Astrocyte of the spinal cord (primary cell): ENCODE measurements at regions not wholly inside any gene's neighbourhood (a gene's known extent, or its start where the extent isn't known, plus 50 kb on each side); places are given as distances from the start of the nearest gene placed in this dataset.

ENCODE experiments used
- DNase-seq: peaks from one replicate; pipeline ENCODE4 v3.0.0; 2011; ENCODE audit warnings: low read depth, low spot score
- H3K4me3 ChIP-seq: 2 replicates; pipeline ENCODE4 v1.5.1; 2011; ENCODE audit warnings: low read depth, mild to moderate bottlenecking, low read length, moderate library complexity
- CTCF ChIP-seq: IDR thresholded peaks from 2 replicates; pipeline ENCODE4 v1.5.1; 2012; ENCODE audit warnings: low read depth, mild to moderate bottlenecking, low read length, inconsistent platforms
- in situ Hi-C: cut with HindIII; loops from 2 replicates; pipeline ENCODE4 v1.10.0; 2017; ENCODE audit warnings: low sequenced_read_pairs

- no peak for DNase-seq
- no peak overlapping the region for H3K4me3 ChIP-seq
- in situ Hi-C loops = no loop called here
- TF ChIP-seq CTCF = no peak
Measured at GRCh38 chr18:40016405-40016804, 1938.6 kb upstream of the PIK3C3 start.

DNA sequence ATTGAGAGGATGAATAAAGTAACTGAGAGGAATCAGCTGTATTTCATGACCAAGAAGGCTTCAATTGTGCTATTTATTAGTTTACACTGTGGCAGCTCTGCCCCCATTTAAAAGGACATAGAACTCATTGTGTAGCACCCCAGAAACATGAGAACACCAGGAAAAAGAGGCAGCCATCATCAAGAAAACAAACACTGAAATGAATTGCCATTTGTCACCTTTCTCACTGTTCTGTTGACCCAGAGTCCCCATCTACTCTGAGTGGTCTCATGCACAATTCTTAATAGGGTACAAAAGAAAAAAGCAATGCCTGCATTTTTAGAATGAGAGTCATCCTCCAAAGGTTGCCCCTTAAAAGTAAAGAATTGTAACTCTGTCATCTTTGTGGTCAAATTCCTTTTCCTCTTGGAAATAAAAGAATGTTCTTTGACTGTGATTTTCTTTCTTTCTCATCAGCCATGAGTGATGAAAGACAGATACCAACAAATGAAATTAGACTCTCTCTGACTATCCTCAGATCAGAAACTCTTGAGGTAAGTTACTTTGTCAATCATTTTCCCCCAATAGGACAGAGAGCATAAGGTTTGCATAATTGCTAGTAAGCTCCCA lies 1941.9 kb upstream of the PIK3C3 start:
- no peak for TF ChIP-seq CTCF
- no peak overlapping the region for H3K4me3 ChIP-seq
- peak; percentile 76 for DNase-seq
- in situ Hi-C loops = no loop called here

DNA sequence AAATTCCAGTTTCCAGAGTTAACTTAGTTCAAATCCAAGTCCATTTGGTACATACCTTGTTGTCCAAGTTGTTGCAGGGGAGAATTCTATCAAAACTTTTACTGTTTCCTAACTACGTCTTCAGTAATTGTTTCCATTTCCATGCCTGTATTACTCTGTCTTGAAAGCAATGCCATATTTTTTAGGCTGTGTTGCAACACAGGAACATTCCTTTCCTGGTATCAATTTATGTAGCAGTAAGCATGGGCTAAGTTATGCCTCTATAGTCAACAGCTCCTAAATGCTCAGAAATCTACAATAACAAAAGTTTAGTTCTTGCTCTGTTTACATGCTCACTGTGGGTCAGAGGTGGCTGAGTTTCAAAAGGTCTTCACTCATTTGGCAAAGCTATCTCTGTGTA lies 1943.8 kb upstream of the PIK3C3 start:
- no peak overlapping the region for H3K4me3 ChIP-seq
- no peak for DNase-seq
- TF ChIP-seq CTCF = no peak
- in situ Hi-C loops = no loop called here

DNA sequence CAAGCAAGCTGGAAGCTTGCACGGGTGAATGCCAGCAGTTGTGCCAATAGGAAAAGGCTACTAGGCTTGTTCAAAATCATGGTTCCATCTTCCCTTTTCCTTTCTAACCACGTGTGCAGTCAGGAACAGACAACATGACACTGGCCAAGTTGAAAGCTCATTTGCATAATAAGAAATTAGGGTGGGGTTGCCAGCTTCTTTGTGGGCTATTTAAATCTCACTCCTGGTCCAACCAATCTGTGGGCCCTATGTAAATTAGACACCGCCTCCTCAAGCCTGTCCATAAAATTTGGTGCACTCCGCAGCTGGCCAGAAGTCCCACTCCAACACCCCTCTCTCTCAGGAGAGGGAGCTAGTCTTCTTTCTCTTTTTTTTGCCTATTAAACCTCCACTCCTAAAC lies 1948.4 kb upstream of the PIK3C3 start:
- no peak for TF ChIP-seq CTCF
- no peak overlapping the region for H3K4me3 ChIP-seq
- in situ Hi-C loops = no loop called here
- no peak for DNase-seq

DNA sequence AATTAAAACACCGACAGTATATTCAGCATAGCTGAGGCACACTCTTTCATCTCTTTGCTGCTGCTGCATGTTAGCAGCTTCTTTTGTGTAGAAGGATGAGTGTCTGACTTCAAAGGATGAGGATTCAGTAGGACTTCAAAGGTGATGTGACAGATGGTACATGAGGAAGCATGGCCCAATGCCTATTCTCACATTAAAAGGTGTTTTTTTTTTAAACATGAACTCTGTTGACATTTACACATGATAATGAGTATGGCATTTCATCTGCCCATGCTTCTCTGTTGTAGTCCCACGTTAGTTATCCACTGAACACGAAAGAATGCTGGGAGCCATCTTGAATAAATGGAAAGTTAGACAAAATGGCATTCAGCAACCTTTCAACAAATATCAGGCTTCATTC lies 1950.8 kb upstream of the PIK3C3 start:
- in situ Hi-C loops = no loop called here
- no peak for DNase-seq
- TF ChIP-seq CTCF = no peak
- H3K4me3 ChIP-seq = no peak overlapping the region

DNA sequence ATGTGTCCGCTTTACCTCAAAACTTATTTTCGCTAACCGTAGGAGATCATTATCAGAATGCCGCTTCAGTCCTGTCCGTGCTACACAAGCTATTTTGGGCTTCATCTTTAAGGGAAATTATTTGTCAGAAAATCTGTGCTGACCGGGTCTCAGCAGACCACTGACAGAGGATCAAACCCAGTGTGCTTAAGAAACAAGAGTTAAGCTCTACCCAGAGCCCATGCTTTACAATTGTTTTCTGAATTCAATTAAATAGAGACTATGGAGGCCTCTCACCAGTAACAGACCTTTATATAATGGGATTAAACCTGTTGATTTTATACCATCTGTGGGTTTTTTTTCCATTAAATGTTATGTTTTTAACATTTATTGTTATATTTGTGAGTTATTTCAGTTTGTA lies 1956.7 kb upstream of the PIK3C3 start:
- DNase-seq = no peak
- in situ Hi-C loops = no loop called here
- no peak for TF ChIP-seq CTCF
- no peak overlapping the region for H3K4me3 ChIP-seq

- no peak for TF ChIP-seq CTCF
- H3K4me3 ChIP-seq = no peak overlapping the region
- DNase-seq = no peak
- in situ Hi-C loops = no loop called here
Measured at GRCh38 chr18:39994498-39994897, 1960.5 kb upstream of the PIK3C3 start.
